ENCODE measurements at regions not wholly inside any gene's neighbourhood (a gene's known extent, or its start where the extent isn't known, plus 50 kb on each side); places are given as distances from the start of the nearest gene placed in this dataset.

DNA sequence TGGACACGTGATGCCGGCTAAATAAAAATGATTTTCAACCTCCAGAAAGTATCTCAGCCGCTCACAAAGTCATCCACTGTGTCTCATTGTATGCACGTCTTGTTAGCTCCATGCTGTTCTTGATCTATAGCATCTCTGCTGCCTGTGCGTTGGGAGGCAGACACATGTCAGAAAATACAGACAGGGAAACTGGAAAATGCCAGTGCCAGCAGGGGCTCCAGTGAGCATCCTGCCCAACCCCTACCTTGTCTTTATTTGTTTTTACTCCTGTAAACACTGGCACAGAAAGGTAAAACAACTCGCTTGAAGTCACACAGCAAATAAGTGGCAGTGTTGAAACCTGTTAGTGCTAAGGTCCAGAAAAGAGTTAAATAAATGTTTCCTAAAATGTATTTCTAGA, 208.1 kb upstream of the ASIC2 start:
- TF ChIP-seq, protein P1, sequence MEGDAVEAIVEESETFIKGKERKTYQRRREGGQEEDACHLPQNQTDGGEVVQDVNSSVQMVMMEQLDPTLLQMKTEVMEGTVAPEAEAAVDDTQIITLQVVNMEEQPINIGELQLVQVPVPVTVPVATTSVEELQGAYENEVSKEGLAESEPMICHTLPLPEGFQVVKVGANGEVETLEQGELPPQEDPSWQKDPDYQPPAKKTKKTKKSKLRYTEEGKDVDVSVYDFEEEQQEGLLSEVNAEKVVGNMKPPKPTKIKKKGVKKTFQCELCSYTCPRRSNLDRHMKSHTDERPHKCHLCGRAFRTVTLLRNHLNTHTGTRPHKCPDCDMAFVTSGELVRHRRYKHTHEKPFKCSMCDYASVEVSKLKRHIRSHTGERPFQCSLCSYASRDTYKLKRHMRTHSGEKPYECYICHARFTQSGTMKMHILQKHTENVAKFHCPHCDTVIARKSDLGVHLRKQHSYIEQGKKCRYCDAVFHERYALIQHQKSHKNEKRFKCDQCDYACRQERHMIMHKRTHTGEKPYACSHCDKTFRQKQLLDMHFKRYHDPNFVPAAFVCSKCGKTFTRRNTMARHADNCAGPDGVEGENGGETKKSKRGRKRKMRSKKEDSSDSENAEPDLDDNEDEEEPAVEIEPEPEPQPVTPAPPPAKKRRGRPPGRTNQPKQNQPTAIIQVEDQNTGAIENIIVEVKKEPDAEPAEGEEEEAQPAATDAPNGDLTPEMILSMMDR (IDR thresholded peaks at IDR 0.05) = no peak
- TF ChIP-seq POLR2A (IDR thresholded peaks at IDR 0.05) (no peak), EP300 (IDR thresholded peaks at IDR 0.05) (no peak), POLR2AphosphoS5 (IDR thresholded peaks at IDR 0.05) (no peak)

Data from gastroesophageal sphincter (tissue), 3 donors.